ENCODE measurements at regions not wholly inside any gene's neighbourhood (a gene's known extent, or its start where the extent isn't known, plus 50 kb on each side); places are given as distances from the start of the nearest gene placed in this dataset.

- no peak for TF ChIP-seq CTCF (IDR thresholded peaks at IDR 0.05; ENCODE audit: insufficient read depth, low read depth, low read length)
- DNase-seq (ENCODE audit: low read depth): no peak
- Histone ChIP-seq H3K4me3 (ENCODE audit: low read depth, low read length) (no peak overlapping the region), H3K27me3 (ENCODE audit: control insufficient read depth, insufficient read depth, low read length) (no peaks in the 10 kb centered on the region), H3K36me3 (ENCODE audit: control insufficient read depth, insufficient read depth, low read length) (no peaks in the 10 kb centered on the region)
- POLR2A ChIA-PET: no interaction called here
- CTCF ChIA-PET: interaction anchor here (0.5 to 0.9 kb wide), 2 partner anchors 32 to 143 kb away, joined by 3 to 6 read pairs; no protein-coding TSS in a partner anchor
Observed at GRCh38 chr3:56851966-56852884, 50.5 kb upstream of the ARHGEF3 start.
